H1 (cell line): ENCODE measurements at regions not wholly inside any gene's neighbourhood (a gene's known extent, or its start where the extent isn't known, plus 50 kb on each side); places are given as distances from the start of the nearest gene placed in this dataset.

ENCODE experiments used
- CREB1 ChIP-seq: IDR thresholded peaks from 2 replicates; pipeline ENCODE4 v1.6.1; 2012; ENCODE audit warnings: inconsistent platforms
- EP300 ChIP-seq, 2 experiments: IDR thresholded peaks; 1 replicate in 1 of 2; 2 replicates in 1 of 2; pipeline ENCODE4 v1.6.1; 2011 to 2012; ENCODE audit warnings: low read depth in 2 of 2, low read length in 2 of 2, mild to moderate bottlenecking in 2 of 2, borderline replicate concordance in 1 of 2, inconsistent platforms in 1 of 2, moderate library complexity in 1 of 2
- EZH2 ChIP-seq: fragments of 200-600 bp; sonication (generic); IDR thresholded peaks from 2 replicates; pipeline ENCODE4 v1.7.1; 2012; ENCODE audit warnings: low read depth, mild to moderate bottlenecking, moderate library complexity, low read length, inconsistent platforms; ENCODE audit not compliant: severe bottlenecking
- GABPA ChIP-seq: IDR thresholded peaks from 2 replicates; pipeline ENCODE4 v1.6.1; 2011; ENCODE audit warnings: mild to moderate bottlenecking, low read length, moderate library complexity, borderline replicate concordance; ENCODE audit not compliant: insufficient read depth
- NANOG ChIP-seq: IDR thresholded peaks from 2 replicates; pipeline ENCODE4 v1.6.1; 2011; ENCODE audit warnings: low read length, low read depth, mild to moderate bottlenecking, inconsistent platforms; ENCODE audit not compliant: insufficient read depth, poor library complexity, severe bottlenecking
- POLR2A ChIP-seq, 2 experiments: IDR thresholded peaks; 1 replicate in 1 of 2; 2 replicates in 1 of 2; pipeline ENCODE4 v1.6.1; 2011; ENCODE audit warnings: low read depth in 2 of 2, low read length in 2 of 2, mild to moderate bottlenecking in 2 of 2; ENCODE audit errors: control extremely low read depth in 1 of 2
- POU5F1 ChIP-seq: IDR thresholded peaks from 2 replicates; pipeline ENCODE4 v1.6.1; 2011; ENCODE audit warnings: low read depth, mild to moderate bottlenecking, low read length, moderate library complexity
- RBBP5 ChIP-seq: IDR thresholded peaks from 2 replicates; pipeline ENCODE4 v1.7.1; 2012; ENCODE audit warnings: low read depth, mild to moderate bottlenecking, inconsistent platforms, low read length, moderate library complexity, borderline replicate concordance
- SIN3A ChIP-seq, 2 experiments: IDR thresholded peaks in 1 of 2; conservative IDR thresholded peaks in 1 of 2; 2 replicates each; pipeline ENCODE4 v1.6.1; 2011 to 2012; ENCODE audit warnings: low read length in 2 of 2, improper control_type of control experiment in 1 of 2, low read depth in 1 of 2, mild to moderate bottlenecking in 1 of 2
- TAF7 ChIP-seq: optimal IDR thresholded peaks from 2 replicates; pipeline ENCODE3; 2011; ENCODE audit warnings: low read depth, mild to moderate bottlenecking, inconsistent platforms, low read length, moderate library complexity, borderline replicate concordance
- TCF12 ChIP-seq: IDR thresholded peaks from 2 replicates; pipeline ENCODE4 v1.6.1; 2011; ENCODE audit warnings: low read depth, mild to moderate bottlenecking, low read length
- TF ChIP-seq, protein P1 (sequence below), 3 experiments: IDR thresholded peaks; 1 replicate in 2 of 3; 2 replicates in 1 of 3; pipeline versions ENCODE4 v1.5.1 to v1.6.1; 2011; ENCODE audit warnings: low read length in 3 of 3, mild to moderate bottlenecking in 3 of 3, inconsistent platforms in 2 of 3, low read depth in 1 of 3, moderate library complexity in 1 of 3; ENCODE audit not compliant: insufficient read depth in 1 of 3; ENCODE audit errors: control extremely low read depth in 1 of 3
- TF ChIP-seq, protein P2 (sequence below): IDR thresholded peaks from 2 replicates; pipeline ENCODE4 v1.6.1; 2011; ENCODE audit warnings: low read depth, mild to moderate bottlenecking, low read length; ENCODE audit not compliant: insufficient read depth

DNA sequence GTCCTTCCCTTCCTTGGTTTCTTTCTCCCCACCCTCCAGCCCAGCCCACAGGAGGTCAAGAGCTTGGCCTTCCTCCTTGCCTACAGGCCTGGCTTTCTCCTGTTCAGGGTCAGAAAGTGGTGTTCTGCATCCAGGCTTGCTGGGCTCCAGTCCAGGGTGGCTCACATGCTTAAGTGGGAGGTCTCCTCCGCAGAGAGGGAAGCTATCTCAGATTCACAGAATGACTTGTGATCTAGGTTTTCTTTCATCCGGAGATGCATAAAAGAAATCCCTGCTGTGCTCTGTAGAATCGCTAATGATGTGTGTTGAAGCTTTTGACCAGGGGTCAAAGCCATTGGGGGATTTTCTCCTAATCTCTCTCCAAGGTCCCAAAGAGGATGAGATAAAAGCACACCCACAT is 382.3 kb upstream of the EEF2KMT start:
- TF ChIP-seq EP300 (IDR thresholded peaks at IDR 0.05; ENCODE audit: borderline replicate concordance in 1 of 2, low read depth in 2 of 2, low read length in 2 of 2) (no peak), POLR2A (IDR thresholded peaks at IDR 0.05; ENCODE audit: control extremely low read depth in 1 of 2, low read depth in 2 of 2, low read length in 2 of 2) (no peak), SIN3A (conservative IDR thresholded peaks at IDR 0.05 in 1 of 2, IDR thresholded peaks at IDR 0.05 in 1 of 2; ENCODE audit: low read depth in 1 of 2, low read length in 2 of 2) (no peak), TCF12 (no peak), POU5F1 (no peak), CREB1 (no peak), NANOG (peak; percentile 72), EZH2 (no peak), GABPA (no peak), RBBP5 (no peak), TAF7 (no peak)
- TF ChIP-seq, protein P1, sequence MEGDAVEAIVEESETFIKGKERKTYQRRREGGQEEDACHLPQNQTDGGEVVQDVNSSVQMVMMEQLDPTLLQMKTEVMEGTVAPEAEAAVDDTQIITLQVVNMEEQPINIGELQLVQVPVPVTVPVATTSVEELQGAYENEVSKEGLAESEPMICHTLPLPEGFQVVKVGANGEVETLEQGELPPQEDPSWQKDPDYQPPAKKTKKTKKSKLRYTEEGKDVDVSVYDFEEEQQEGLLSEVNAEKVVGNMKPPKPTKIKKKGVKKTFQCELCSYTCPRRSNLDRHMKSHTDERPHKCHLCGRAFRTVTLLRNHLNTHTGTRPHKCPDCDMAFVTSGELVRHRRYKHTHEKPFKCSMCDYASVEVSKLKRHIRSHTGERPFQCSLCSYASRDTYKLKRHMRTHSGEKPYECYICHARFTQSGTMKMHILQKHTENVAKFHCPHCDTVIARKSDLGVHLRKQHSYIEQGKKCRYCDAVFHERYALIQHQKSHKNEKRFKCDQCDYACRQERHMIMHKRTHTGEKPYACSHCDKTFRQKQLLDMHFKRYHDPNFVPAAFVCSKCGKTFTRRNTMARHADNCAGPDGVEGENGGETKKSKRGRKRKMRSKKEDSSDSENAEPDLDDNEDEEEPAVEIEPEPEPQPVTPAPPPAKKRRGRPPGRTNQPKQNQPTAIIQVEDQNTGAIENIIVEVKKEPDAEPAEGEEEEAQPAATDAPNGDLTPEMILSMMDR (IDR thresholded peaks at IDR 0.05; ENCODE audit: control extremely low read depth in 1 of 3, insufficient read depth in 1 of 3, low read depth in 1 of 3, low read length in 3 of 3) = no peak
- TF ChIP-seq, protein P2, sequence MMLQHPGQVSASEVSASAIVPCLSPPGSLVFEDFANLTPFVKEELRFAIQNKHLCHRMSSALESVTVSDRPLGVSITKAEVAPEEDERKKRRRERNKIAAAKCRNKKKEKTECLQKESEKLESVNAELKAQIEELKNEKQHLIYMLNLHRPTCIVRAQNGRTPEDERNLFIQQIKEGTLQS = no peak
